ENCODE measurements at regions not wholly inside any gene's neighbourhood (a gene's known extent, or its start where the extent isn't known, plus 50 kb on each side); places are given as distances from the start of the nearest gene placed in this dataset.

DNA sequence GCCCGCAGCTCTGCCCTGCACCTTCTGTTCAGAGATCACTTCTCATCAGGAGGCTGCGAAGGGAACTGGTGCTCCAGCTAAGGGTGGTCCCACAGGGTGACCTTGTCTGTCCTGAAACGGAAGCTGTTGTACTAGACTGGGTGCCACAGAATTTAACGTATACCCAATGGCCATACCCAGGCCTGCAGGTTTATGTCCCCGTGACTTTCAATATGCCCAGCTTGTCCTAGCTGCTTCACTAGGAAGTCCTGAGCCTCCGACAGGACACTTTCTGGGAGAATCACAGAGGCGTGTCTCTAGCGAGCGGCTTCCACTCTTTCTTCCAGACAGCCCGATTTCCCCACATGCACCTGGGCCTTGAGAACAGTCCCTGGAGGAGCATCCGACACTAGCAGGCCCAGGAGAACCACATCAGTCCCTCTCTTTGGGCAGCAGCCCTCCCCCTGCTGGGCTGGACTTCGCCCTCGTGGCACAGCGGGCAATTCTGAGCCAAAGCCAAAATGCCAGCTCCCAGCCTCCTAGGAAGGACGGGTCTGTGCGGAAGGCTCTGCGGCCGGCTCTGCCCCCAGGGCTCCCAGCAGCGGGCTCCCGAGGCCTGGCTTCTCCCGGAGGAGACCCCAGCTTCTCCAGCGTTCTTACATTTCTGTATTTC, 91.9 kb upstream of the OTOS start:
- Histone ChIP-seq H3K9me3 (ENCODE audit: control insufficient read depth, low read length) (no peaks in the 10 kb centered on the region), H3K4me1 (ENCODE audit: control insufficient read depth, insufficient read depth, low read length) (peaks cover 11% of the 10 kb centered on the region), H3K9ac (ENCODE audit: low read length) (no peak overlapping the region), H3K4me3 (ENCODE audit: low read length) (no peak overlapping the region), H3K27me3 (ENCODE audit: control insufficient read depth, insufficient read depth, low read length) (no peaks in the 10 kb centered on the region), H3K36me3 (ENCODE audit: control insufficient read depth, insufficient read depth, low read length) (no peaks in the 10 kb centered on the region)

DNA sequence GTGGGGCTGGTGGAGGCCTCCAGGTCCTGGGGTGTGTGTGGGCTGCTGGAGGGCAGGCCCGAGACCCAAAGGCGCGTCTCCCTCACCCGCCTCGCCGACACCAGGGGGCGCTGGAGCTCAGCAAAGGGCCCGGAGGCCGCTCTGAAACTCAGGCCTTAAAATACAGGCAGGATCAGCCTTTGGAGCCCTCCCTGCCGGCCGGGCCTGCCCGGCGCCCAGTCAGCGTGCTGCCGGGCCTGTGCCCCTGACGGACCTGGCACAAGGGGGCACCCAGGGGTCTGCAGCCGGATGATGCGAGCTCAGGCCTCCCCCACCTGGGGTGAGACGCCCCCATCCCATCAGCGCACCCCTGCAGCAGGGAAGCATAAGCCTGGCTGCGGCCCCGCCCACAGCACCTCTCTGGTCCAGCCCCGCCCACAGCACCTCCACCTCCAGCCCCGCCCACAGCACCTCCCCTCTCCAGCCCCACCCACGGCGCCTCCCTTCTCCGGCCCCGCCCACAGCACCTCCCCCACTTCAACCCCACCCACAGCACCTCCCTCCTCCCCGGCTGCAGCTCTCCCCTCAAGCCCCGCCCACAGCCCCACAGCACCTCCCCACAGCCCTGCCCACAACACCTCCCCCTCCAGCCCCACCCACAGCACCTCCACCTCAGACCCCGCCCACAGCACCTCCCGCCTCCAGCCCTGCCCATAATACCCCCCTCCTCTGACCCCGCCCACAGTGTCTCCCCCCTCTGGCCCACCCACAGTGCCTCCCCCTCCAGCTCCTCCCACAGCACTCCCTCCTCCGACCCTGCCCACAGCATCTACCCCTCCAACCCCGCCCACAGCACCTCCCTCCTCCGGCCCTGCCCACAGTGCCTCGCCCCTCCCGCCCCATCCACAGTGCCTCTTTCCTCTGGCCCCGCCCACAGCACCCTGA, 92.8 kb upstream of the OTOS start:
- Histone ChIP-seq H3K4me1 (ENCODE audit: control insufficient read depth, insufficient read depth, low read length) (peaks cover 15% of the 10 kb centered on the region), H3K9me3 (ENCODE audit: control insufficient read depth, low read length) (no peaks in the 10 kb centered on the region), H3K4me3 (ENCODE audit: low read length) (no peak overlapping the region), H3K36me3 (ENCODE audit: control insufficient read depth, insufficient read depth, low read length) (no peaks in the 10 kb centered on the region), H3K9ac (ENCODE audit: low read length) (no peak overlapping the region), H3K27me3 (ENCODE audit: control insufficient read depth, insufficient read depth, low read length) (no peaks in the 10 kb centered on the region)

DNA sequence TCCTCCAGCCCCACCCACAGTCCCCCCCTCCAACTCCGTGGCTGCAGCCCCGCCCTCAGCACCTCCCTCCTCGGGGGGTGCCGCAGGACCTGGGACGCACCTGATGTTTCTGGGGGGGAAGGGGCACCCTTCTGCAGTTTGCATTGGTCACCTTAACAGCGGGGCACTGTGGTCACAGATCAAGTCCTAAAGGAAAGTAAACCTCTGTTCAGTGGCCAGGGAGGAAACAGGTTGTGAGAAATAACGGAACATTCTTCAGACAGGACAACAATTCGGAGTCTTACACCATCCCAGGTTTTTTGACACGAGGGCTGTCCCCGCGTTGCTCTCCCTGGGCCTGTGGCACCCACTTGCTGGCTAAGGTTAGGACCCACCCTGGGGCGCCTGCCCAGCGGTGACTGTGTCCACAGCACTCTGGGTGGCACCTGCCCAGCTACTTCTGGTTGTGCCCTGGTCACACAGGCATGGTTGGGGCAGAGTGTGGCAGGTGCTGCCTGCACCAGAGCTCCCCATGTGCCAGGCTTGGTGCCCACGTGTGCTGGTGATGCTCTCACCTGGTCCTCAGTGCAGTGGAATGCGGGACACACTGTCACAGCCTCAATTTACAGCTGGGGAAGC, 93.5 kb upstream of the OTOS start:
- Histone ChIP-seq H3K9ac (ENCODE audit: low read length) (no peak overlapping the region), H3K4me3 (ENCODE audit: low read length) (no peak overlapping the region), H3K36me3 (ENCODE audit: control insufficient read depth, insufficient read depth, low read length) (no peaks in the 10 kb centered on the region), H3K27me3 (ENCODE audit: control insufficient read depth, insufficient read depth, low read length) (no peaks in the 10 kb centered on the region), H3K9me3 (ENCODE audit: control insufficient read depth, low read length) (no peaks in the 10 kb centered on the region), H3K4me1 (ENCODE audit: control insufficient read depth, insufficient read depth, low read length) (peaks cover 15% of the 10 kb centered on the region)

DNA sequence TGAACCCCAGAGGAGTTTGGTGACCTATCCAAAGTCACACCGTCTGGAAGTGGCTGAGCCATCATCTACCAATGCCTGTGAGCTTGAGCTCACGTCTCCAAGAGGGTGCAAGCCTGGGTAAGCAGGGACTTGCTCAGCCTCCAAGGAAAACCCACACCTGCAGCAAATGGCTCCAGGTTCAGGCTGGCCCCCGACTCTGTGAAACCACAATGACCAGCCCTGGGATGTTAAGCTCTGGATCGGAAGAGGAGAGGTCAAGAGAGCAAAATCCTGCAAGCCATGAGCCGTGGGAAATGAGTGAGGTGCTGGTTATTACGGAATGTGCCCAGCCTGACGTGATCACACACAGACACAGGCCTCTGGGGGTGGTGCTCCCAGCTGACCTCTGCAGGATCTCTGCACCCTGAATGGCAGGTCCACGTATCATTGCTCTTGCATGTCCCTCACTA, 94.1 kb upstream of the OTOS start:
- Histone ChIP-seq H3K27me3 (ENCODE audit: control insufficient read depth, insufficient read depth, low read length) (no peaks in the 10 kb centered on the region), H3K9ac (ENCODE audit: low read length) (no peak overlapping the region), H3K4me1 (ENCODE audit: control insufficient read depth, insufficient read depth, low read length) (peaks cover 15% of the 10 kb centered on the region), H3K4me3 (ENCODE audit: low read length) (no peak overlapping the region), H3K36me3 (ENCODE audit: control insufficient read depth, insufficient read depth, low read length) (no peaks in the 10 kb centered on the region), H3K9me3 (ENCODE audit: control insufficient read depth, low read length) (no peaks in the 10 kb centered on the region)

DNA sequence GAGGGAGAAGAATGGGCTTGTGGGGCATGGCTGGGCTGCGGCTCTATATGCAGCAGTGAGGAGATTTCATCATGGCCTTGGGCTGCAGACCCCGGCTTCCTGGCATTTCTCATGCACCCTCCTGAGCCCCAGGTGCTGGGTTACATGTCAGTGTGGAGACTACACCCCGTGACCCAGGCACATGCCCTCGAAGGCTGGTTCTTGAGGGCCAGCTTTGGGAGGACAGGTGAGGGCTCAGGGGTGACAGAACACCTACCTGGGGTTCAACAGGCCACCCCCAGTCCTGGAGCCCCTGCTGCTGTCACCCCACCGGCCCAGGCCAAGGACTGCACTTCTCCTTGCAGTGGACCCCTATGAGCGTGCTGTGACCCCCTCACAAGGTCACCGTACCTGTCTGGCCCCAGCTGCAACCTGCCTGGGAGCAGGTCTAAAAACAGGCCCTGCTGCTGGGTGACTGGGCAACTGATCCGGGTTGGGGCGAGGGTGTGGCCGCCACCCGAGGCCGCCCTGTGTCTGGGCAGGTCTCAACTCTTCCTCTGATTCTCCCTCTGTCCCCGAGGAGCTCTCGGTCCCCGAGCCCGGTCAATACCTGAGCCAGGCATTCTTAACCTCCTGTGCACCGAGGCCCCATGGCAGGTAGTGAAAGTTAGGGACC, 94.8 kb upstream of the OTOS start:
- peaks cover 15% of the 10 kb centered on the region for H3K4me1 ChIP-seq (ENCODE audit: control insufficient read depth, insufficient read depth, low read length)
- H3K9ac ChIP-seq (ENCODE audit: low read length) = no peak overlapping the region
- H3K4me3 ChIP-seq (ENCODE audit: low read length) = no peak overlapping the region
- H3K27me3 ChIP-seq (ENCODE audit: control insufficient read depth, insufficient read depth, low read length) = no peaks in the 10 kb centered on the region
- no peaks in the 10 kb centered on the region for H3K36me3 ChIP-seq (ENCODE audit: control insufficient read depth, insufficient read depth, low read length)
- H3K9me3 ChIP-seq (ENCODE audit: control insufficient read depth, low read length) = no peaks in the 10 kb centered on the region

DNA sequence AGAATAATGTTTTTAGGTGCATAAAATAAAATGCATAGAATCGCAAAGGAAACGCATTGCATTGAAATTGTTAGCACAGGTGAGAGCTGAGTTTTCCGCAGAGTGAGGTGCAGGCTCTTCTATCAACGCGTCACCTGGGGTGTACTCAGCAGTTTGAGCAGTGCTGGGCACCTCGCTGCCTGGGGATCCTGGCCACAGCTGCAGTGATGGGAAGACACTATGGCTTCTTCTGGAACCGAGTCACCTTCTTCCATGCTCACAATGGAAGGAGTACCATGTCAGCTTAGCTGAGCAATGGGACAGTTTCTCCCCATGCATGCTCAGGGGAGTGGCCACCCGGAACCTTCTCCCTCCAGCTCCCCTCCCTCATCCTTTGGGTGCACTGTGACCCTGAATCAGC, 95.4 kb upstream of the OTOS start:
- Histone ChIP-seq H3K36me3 (ENCODE audit: control insufficient read depth, insufficient read depth, low read length) (no peaks in the 10 kb centered on the region), H3K9ac (ENCODE audit: low read length) (no peak overlapping the region)

DNA sequence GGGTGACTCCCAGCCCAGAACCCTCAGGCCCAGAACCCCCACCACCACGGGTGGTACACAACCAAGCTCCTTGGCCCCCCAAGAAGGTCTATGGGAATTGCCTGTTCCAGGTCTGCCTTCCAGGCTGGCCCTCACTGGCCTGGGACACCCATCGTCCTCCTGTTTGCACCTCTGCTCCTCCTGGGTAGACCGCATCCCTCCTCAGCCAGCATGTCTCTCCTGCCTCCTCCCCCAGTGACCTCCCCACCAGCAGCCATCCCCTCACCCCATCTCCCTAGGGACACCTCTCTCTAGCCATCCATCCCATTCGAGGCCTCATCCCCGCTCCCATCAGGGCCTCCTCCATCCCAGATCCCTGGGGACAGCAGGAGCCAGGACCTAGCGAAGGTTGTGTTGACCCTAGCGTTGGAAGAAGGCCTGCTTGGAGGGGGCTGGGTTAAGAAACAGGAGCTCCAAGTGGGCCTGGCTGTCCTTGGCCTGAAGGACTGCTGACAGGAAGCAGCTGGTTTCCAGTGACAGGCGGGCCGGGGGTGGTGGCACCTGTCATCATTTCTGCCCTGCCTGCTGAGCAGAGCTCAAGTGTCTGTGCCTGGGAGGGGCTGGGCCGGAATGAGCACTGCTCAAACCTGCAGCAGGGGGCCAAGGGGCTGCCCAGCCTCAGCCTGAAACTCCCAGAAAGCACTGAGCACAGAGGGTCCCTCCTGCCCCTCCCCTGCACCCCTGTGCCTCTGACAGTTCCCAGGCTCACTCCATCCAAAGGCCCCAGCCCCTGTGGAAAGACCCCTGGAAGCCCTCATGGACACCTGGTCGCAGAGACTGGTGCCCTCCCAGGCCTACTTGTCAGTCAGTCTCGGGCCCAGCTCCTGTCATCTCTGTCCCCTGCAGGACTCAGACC, 96.0 kb upstream of the OTOS start:
- H3K9ac ChIP-seq (ENCODE audit: low read length) = no peak overlapping the region
- no peaks in the 10 kb centered on the region for H3K9me3 ChIP-seq (ENCODE audit: control insufficient read depth, low read length)
- H3K36me3 ChIP-seq (ENCODE audit: control insufficient read depth, insufficient read depth, low read length) = no peaks in the 10 kb centered on the region
- peaks cover 15% of the 10 kb centered on the region for H3K4me1 ChIP-seq (ENCODE audit: control insufficient read depth, insufficient read depth, low read length)
- H3K27me3 ChIP-seq (ENCODE audit: control insufficient read depth, insufficient read depth, low read length) = no peaks in the 10 kb centered on the region
- no peak overlapping the region for H3K4me3 ChIP-seq (ENCODE audit: low read length)

More for the DNA sequence above, 95.4 kb upstream of the OTOS start:
- H3K4me1 ChIP-seq (ENCODE audit: control insufficient read depth, insufficient read depth, low read length) = peaks cover 15% of the 10 kb centered on the region
- no peaks in the 10 kb centered on the region for H3K9me3 ChIP-seq (ENCODE audit: control insufficient read depth, low read length)
- H3K27me3 ChIP-seq (ENCODE audit: control insufficient read depth, insufficient read depth, low read length) = no peaks in the 10 kb centered on the region
- H3K4me3 ChIP-seq (ENCODE audit: low read length) = no peak overlapping the region

DNA sequence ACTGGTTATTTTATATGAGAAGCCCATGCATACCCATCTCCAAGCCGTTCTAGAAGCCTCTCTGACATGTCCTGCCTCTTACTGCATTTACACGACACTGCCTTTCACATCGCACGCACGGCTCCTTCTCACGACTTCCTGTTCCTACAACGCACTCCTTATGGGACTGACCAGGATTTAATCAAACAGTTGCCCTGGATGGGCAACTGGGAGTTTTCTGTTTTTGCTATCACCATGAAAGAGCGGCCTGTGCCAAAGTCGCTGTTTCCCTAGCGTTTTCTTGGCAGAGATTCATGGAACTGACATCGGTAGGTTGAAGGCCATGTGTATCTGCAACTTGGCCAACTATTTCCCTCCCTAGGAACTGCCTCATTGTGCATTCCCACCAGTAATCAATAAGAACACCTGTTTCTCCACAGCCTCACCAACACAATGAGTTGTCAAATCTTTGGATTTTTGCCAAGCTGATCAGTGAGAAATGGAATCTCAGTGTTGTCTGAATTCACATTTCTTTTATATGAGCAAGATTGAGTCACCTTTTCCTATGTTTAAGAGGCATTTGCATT, 97.2 kb upstream of the OTOS start:
- Histone ChIP-seq H3K4me3 (ENCODE audit: low read length) (no peak overlapping the region), H3K36me3 (ENCODE audit: control insufficient read depth, insufficient read depth, low read length) (no peaks in the 10 kb centered on the region), H3K4me1 (ENCODE audit: control insufficient read depth, insufficient read depth, low read length) (peaks cover 13% of the 10 kb centered on the region), H3K9ac (ENCODE audit: low read length) (no peak overlapping the region), H3K9me3 (ENCODE audit: control insufficient read depth, low read length) (no peaks in the 10 kb centered on the region), H3K27me3 (ENCODE audit: control insufficient read depth, insufficient read depth, low read length) (no peaks in the 10 kb centered on the region)

DNA sequence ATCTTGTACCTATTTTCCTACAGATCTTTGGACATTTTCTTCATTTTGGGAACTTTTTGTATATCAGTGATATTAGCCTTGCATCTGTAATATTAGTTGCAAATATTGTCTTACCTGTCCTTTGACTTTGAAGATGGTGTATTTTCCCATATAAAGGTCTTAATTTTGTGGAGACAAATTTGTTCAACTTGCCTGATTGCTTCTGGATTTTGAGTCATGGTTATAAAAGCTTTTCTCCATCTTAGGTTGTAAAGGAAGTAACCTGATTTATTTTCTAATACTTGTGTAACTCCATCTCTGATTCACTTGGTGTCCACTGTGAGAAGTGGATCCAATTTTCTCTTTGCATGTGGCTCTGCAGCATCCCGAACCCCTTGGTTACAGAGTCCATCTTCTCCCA, 97.7 kb upstream of the OTOS start:
- Histone ChIP-seq H3K36me3 (ENCODE audit: control insufficient read depth, insufficient read depth, low read length) (no peaks in the 10 kb centered on the region), H3K9me3 (ENCODE audit: control insufficient read depth, low read length) (no peaks in the 10 kb centered on the region), H3K4me1 (ENCODE audit: control insufficient read depth, insufficient read depth, low read length) (peaks cover 8% of the 10 kb centered on the region), H3K4me3 (ENCODE audit: low read length) (no peak overlapping the region), H3K9ac (ENCODE audit: low read length) (no peak overlapping the region), H3K27me3 (ENCODE audit: control insufficient read depth, insufficient read depth, low read length) (no peaks in the 10 kb centered on the region)

DNA sequence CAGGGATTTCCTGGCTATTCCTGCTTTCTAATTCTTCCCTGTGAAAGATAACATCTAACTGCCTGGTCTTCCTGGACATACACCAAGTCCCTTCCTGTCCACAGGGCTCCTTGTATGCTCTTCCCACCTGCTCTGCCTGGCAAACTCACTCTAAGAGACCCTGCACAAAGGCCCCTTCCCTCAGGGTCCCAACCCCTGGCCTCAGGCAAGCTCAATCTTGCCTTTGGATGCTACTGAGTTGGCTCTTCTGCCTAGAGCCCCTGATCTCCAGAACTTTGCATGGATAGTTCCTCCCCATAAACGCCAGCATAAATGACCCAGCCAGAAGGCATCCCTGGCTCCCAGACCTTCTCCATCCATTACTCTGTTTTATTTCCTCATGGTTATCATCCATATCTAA, 98.3 kb upstream of the OTOS start:
- Histone ChIP-seq H3K27me3 (ENCODE audit: control insufficient read depth, insufficient read depth, low read length) (no peaks in the 10 kb centered on the region), H3K9me3 (ENCODE audit: control insufficient read depth, low read length) (no peaks in the 10 kb centered on the region), H3K36me3 (ENCODE audit: control insufficient read depth, insufficient read depth, low read length) (no peaks in the 10 kb centered on the region), H3K9ac (ENCODE audit: low read length) (no peak overlapping the region), H3K4me1 (ENCODE audit: control insufficient read depth, insufficient read depth, low read length) (peaks cover 8% of the 10 kb centered on the region), H3K4me3 (ENCODE audit: low read length) (no peak overlapping the region)

DNA sequence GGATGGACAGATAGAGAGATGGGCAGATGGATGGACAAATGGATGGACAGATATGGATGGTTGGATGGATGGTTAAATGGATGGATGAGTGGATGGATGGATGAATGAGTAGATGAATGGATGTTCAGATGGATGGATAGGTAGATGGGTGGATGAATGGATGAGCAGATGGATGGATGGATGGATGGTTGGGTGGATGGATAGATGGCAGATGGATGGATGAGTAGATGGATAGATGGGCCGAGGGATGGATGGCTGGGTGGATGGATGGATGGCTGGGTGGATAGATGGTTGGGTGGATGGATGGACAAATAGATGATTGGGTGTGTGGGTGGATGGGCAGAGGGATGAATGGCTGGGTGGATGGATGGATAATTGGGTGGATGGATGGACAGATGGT, 98.9 kb upstream of the OTOS start:
- Histone ChIP-seq H3K4me1 (ENCODE audit: control insufficient read depth, insufficient read depth, low read length) (peaks cover 8% of the 10 kb centered on the region), H3K27me3 (ENCODE audit: control insufficient read depth, insufficient read depth, low read length) (no peaks in the 10 kb centered on the region)

More for the DNA sequence above, 98.9 kb upstream of the OTOS start:
- Histone ChIP-seq H3K4me3 (ENCODE audit: low read length) (no peak overlapping the region), H3K9me3 (ENCODE audit: control insufficient read depth, low read length) (no peaks in the 10 kb centered on the region), H3K9ac (ENCODE audit: low read length) (no peak overlapping the region), H3K36me3 (ENCODE audit: control insufficient read depth, insufficient read depth, low read length) (no peaks in the 10 kb centered on the region)
